ENCODE measurements at regions not wholly inside any gene's neighbourhood (a gene's known extent, or its start where the extent isn't known, plus 50 kb on each side); places are given as distances from the start of the nearest gene placed in this dataset.

DNA sequence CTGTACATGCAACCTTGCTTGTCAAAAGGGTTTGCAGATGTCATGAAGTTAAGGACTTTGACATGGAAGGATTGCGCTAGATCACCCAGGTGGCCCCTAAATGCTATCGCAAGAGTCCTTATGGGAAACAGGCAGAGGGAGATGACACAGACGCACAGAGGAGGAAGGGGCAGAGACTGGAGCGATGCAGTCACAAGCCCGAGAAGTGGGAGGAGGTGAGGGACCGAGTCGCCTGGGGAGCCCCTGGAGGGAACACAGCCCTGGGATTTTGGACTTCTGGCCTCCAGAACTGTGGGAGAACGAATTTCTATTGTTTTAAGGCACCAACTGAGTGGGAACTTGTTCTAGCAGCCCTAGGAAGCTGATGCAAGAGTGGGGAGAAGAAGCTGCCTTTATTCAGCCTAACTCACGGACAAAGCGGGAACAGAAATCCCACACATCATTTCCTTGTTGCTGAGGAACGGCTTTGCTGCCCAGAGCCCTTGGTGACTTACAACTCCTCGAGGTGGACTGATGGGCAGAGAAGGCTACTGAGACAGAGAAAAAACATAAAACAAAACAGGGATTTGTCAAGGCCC is 434.0 kb downstream of the PREX1 start:
- TF ChIP-seq, protein P1, sequence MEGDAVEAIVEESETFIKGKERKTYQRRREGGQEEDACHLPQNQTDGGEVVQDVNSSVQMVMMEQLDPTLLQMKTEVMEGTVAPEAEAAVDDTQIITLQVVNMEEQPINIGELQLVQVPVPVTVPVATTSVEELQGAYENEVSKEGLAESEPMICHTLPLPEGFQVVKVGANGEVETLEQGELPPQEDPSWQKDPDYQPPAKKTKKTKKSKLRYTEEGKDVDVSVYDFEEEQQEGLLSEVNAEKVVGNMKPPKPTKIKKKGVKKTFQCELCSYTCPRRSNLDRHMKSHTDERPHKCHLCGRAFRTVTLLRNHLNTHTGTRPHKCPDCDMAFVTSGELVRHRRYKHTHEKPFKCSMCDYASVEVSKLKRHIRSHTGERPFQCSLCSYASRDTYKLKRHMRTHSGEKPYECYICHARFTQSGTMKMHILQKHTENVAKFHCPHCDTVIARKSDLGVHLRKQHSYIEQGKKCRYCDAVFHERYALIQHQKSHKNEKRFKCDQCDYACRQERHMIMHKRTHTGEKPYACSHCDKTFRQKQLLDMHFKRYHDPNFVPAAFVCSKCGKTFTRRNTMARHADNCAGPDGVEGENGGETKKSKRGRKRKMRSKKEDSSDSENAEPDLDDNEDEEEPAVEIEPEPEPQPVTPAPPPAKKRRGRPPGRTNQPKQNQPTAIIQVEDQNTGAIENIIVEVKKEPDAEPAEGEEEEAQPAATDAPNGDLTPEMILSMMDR (conservative IDR thresholded peaks at IDR 0.05; ENCODE audit: low read depth, low read length): no peak
- no peak for TF ChIP-seq EZH2 (IDR thresholded peaks at IDR 0.05; ENCODE audit: borderline replicate concordance, low read depth, low read length, poor library complexity, severe bottlenecking)

Measured in A673 (cell line).